ENCODE measurements at regions not wholly inside any gene's neighbourhood (a gene's known extent, or its start where the extent isn't known, plus 50 kb on each side); places are given as distances from the start of the nearest gene placed in this dataset.
A peak's percentile ranks its signal among the peaks of the same experiment; 100 is the strongest.

DNA sequence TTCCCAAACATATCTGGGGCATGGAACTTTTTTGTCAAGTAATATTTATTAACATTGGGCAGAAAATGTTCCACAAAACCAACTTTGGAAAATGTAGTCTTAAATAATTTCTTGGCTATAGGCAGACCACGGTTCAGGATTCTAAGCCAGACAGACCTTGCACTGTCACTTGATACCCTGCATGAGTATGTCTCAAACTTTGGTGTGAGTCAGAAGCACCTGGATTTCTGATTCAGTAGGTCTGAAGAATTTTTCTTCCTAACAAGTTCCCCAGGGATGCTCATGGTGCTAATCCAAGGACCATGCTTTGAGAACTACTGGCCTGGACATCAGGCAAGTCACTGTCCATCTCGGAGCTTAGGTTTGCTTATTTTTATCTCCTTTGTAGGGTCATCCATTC lies 562.0 kb downstream of the PLPP3 start:
- no peak for DNase-seq

DNA sequence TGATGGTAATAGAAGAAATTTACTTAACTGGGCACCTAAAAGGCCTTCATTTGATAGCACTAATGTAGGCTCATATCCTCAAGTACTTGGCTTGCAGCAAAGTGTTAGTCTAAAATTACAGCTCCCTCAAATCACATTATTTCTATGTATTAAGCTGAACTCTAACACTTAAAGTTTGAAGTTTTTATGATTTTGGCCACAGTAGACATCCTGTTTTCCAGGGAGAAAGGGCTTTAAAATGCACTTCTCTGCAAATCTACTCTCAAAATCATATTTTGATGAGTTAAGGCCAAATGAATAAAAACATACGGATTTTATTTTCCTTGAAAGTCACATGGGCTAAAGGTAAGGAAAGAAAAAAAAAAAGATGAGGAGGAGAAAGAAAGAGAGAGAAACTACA lies 575.5 kb downstream of the PLPP3 start:
- DNase-seq = no peak

DNA sequence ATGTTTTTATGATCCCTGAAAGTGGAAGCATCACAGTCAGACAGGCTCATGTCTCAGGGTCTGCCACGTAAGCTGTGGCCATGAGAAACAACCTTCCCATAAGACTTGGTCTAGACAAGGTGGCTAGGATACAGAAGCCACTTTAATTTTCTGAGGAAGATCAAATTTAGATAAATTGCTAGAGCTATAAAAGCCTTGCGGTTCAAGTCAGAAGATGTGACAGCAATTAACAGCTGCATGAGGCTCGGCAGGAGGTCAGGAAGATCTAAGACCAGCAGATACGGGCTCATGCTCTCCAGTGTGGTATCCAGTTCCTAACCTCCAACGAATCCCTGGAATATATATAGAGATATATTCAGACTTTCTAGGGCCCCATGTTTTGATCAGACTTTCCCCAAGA lies 577.1 kb downstream of the PLPP3 start:
- DNase-seq = no peak

DNA sequence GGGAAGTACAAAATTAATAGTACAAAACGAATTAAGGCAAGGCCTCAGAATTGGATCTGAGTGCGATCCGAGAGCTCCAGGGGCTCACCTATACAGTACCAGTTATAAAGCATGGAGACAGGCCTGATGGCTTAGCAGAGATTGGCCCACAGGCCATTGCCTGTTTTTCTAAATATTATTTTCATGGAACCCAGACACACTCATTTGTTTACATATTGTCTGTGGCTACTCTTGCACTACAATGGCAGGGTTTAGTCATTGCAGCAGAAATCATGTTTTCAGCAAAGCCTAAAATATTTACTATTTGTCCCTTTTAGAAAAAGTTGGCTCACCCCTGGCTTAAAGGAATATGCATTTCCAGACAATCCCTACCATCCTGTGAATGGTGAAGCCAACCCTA lies 578.9 kb downstream of the PLPP3 start:
- DNase-seq = no peak

DNA sequence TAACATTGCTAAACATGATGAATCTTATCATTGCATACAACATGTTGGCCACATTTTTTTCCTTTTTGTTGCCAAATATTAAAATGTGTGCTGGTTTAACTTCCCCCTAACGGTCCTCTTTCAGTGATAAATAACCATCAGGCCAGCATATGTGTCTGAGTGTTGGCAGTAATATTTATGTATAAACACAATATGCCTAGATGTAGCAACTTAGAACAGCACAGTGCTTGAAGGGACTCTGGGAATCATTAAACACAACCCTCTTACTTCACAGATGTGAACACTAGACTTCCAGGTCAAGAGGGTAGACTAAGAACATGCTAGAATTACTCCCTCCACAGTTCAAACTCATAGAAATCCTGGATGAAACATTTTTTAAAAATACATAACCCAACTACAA lies 581.8 kb downstream of the PLPP3 start:
- DNase-seq = no peak

DNA sequence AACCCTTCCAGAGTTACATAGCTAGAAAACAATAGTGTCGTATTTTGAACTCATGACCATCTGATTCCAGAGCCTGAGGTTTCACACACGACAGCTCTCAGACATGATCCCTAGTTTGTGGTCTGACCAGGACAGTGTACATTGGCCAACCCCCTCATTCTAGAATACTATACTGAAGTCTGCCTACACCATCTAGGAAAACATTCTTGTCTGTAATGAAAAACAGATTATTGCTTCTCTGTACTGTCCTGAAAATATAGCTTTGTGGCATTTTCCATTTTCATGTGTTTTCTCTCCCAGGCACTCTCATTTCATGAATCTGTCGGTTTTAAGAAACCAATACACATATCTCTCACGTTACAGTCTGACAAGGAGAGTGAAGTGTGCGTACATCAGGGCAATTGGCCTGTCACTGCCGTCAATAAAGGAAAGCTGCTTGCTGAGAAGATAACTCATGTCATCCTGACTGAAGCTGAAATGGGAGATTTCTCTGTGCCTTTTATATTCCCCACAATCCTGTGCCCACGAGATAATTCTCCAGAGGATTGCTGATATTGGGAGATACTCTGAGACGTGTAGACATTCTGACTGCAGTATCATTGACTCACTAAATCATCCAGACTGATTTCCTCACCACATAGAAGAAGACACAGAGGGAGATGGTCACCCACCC lies 585.6 kb downstream of the PLPP3 start:
- no peak for DNase-seq

DNA sequence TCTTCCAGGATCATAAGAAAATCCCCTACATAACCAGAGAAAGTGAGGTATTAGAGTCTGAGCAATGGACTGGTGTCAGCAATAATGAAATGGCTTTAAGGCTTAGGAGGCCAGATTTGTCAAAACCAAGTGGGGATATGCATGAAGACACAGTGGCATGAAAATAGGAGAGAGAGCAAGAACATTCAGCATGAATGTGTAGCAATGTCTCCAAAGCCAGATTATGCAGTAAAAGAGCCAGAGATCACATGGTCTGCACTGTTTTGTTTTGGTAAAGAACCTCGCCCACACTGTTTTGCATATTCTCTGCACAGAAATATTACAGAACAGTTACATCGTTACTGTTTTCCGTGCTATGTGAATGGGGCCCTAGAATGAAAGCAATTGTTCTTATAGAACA lies 589.4 kb downstream of the PLPP3 start:
- DNase-seq = peak in 1 of 2 donors; percentile 6

DNA sequence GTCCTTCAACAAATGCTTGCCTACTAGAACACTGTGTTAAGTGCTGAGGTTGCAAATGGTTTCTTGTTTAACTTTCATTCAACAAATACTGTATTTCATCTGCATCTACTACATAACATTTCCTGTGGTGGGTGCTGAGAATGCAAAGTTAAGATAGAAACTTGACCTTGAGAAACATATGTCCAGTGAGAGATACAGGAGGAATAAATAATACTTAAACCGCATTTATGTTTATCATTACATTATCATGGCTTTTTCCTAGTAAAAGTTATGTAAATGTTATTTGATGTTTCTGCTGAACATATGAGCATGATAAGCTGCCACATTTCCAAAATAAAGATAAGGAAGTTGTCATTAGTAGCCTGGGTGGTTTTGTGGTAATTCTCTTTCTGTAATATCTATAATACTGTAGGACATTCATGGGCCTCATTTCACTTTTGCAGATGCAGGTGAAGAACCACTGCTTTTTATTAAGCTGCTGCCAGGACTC lies 590.4 kb downstream of the PLPP3 start:
- no peak for DNase-seq

DNA sequence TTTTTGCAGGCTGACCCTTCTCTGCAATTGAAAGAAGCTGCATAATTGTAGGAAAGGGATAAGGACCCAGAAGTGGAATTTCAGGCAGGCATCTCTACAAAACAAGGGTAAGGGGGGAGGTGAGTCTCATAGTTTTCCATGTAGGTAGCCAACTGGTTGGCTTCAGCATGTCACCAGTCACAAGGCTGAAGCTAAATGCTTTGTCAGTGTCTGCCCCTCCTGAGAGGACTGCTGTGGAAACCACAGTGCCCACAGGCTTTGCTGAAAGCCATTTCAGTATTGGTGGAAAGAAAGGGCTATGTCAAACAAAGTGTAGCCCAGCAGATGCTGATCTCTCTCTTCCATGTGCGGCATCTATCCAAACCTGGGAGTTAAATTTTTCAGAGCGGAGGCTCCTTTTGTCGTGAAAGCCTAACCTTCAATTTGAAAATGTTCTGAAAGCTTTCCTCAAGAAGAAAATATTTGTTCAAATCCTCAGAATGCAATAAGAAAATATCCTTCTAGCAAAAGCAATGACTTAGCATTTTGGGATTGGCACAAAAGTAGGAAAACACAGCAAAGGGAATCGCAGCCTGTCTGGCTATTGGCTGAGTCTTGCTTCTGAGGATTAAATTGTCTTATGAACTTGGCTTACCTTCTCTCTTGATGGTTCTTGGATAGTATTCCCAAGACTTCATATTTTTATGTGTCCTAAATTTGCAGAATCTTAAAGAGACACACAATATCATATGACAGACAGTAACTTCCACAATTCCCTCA lies 591.7 kb downstream of the PLPP3 start:
- no peak for DNase-seq

DNA sequence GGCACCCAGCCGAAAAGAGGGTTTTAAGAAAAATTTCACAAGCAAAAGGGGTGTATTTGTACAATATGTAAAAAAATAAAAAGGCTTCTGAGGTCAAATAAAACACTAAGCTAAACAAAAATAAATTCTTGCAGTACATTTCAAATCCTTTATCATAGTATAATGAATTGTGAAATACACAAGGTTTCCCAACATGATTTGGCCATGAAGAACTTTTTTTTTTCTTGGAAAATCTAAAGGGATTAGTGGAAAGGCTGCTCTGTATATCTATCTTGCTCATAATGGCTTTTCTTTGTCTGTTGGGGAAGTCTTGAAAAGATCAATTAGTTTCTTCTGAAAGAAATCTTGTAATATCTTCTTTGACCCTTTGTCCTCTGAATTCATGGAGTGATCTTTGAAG lies 593.4 kb downstream of the PLPP3 start:
- no peak for DNase-seq

DNA sequence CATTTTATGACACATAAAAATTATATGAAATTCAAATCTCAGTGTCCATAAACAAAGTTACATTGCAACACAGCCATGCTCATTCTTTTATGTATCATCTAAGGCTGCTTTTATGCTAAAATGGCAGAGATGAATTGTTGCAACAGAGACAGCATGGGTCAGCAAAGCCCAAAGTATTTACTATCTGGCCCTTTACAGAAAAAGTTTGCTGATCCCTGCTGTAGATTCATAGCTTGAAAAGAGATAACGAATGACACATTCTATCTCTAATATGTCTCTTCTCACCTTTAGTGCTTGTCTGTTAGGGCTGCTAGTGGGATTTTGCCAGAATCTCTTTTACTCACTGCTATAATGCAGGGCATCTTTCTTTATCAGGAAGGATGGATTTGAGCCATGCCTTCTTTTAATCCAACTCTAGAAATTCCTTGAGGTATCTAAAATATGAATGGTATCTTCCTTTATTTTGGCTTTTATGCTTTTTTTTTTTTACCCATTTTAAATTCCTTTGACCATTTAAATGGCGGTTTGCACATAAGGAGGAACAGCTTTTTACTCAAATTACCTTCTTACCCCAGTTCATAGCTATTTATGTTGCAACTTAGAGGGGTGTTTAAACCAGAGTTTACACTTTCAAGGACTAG lies 598.2 kb downstream of the PLPP3 start:
- no peak for DNase-seq

DNA sequence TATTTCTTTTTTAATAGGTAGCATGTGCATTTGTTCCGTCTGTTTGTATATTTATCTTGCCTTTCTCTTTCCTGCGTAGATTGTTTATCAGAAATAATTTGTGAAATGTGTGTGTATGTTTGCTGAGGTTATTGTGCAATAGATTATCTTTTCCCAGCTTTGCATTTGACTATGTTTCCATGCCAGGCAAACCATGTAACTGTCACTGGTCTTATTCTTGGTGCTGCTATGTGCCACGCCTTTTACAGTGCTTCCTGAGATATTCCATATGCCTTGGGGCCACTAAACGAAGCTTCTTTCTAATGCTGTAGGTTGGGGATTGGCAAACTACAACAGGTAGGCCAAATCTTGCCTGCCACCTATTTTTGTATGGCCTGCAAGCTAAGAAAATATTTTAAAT lies 598.8 kb downstream of the PLPP3 start:
- DNase-seq = no peak

DNA sequence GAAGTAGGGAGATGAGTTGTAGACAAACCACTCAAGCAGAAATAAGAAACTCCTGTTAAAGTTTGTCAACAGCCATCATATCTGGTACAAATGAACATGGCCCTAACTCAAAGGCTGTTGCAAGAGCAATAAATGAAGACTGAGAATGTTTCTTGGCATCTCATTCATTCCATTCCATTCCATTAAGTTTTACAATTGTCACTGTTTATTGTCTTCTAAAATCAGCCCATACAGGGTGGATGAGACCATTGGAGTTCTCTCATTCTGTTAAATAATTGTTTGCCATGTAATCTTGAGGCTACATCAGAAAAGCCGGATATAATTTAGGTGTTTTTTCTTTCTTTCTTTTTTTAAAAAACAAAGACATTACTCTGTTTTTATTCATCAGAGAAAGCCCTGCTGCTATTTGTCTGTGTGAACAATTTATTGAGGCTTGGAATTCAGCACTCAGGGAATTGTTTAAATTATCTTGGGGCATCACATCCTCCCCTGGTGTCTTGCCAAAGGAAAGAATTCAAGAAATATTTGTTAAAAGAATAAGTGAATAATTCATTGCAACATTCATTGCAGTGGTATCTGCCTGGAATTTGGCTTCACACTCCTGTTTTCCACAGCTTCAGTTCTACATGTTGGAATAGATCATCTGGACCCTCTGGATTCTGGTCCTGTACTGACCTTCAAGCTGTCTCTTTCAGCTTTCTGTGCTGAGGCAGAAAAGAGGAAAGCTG lies 604.5 kb downstream of the PLPP3 start:
- DNase-seq = no peak

DNA sequence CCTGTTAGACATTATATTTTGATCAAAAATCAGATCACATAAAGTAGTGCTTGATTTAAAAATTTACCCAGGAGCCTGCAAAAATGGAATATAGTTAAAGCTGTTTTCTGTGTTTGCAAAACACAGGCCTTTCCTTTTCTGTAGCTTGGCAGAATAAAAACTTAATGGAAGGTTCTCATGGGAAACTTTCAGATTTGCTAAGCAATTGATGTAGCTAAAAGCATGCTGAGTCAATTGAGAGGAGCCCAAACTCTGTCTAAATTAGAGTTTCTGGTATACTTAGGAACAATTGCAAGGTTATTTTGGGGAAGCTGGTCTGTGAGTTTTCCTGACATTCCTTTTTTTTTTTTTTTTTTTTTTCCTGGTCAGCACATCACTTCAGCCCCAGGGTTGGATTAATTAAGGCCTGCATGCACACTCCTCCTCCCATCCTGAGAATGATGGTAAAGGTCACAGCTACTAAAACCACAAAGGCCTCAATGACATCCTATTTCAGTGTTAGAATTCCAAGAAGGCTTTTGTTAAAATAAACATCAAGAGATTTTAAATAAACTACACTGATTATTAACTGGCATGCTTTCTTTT lies 608.7 kb downstream of the PLPP3 start:
- no peak for DNase-seq

DNA sequence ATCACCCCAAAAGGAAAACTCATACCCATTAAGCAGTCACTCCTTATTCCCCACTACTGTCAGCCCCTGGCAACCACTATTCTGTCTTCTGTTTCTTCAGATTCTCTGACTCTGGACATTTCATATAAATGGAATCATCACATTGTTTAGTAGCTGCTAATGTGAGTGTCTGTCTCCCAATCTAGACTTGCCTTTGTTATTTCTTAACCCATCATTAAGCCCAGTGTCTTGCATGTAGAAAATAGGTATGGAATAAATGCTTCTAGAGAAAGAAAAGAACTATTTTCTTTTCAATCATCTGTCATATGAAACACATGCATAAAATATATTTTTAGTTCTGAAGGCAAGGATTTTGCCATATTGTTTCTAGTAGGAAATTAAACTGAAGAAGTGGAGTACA lies 610.0 kb downstream of the PLPP3 start:
- DNase-seq = no peak

DNA sequence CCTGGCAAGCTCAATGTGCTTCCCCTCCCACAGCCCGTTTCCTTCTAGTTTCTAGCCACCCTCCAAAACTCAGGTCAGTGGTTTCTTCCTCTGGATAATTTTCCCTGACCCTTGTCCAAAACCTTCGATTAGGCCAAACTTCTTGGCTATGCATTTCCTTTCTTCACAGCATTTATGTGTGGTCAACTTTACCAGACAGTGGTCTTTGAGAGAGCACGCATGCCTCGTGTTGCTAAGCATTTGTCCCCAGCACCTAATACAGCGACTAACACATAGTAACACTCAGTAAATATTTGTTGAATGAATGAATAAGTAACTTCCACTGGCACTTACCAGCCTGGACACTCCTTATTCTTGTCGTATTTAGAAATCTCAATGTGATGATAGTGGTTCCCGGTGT lies 610.7 kb downstream of the PLPP3 start:
- DNase-seq = no peak

DNA sequence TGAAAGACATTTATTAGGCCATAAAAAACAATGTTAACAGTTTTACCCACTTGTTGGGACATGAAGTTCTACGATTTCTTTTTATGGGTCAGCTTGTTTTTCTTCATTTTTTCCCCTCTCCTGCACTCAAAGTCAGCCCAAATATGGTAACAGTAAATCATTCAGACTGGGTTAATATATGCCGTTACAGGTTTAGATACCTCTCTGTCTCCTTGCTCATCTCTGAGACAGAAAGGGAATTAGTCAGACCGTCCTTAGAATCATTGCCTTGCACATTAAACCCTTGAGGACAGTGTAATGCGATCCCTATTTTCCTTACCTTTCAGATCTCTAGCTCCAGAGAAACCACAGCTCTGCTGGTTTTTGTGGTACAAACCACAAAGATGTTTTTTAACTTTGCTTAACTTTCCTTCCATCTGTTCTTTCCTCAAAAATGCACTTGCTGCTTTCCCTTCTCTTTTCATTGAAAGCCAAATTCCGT lies 613.3 kb downstream of the PLPP3 start:
- no peak for DNase-seq

DNA sequence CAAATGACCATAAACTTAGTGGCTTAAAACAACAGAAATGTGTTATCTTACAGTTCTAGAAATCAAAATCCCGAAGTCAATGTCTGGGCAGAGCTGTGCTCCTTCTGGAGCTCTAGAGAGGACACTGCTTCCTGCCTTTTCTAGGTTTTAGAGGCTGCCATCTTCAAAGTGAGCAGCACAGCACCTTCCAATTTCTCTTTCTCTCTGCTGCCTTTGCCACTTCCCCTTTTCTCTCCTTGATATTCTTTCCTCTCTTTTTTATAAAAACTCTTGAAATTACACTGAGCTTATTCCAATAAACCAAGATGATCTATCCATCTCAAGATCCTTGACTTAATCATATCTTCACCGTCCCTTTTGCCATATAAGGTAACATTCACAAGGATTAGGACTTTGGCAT lies 616.9 kb downstream of the PLPP3 start:
- no peak for DNase-seq

DNA sequence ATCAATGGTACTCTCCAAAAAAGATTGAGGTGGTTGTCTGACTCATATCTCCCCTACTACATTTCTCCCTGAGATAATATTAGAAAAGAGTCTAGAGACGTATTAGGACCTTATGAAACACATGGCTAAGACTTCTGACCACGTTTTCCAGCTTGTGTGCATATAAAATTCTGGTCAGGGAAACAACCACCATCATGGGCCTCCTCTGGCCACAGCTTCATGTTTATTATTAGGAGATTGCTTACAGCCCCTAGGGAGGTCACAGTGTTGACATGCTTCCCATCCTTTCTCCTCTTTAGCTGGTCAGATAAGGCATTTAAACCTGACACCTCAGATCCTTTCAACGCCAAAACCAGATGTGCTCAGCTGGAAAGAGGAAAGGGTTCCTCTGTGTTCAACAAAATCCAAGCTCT lies 620.2 kb downstream of the PLPP3 start:
- DNase-seq = no peak

DNA sequence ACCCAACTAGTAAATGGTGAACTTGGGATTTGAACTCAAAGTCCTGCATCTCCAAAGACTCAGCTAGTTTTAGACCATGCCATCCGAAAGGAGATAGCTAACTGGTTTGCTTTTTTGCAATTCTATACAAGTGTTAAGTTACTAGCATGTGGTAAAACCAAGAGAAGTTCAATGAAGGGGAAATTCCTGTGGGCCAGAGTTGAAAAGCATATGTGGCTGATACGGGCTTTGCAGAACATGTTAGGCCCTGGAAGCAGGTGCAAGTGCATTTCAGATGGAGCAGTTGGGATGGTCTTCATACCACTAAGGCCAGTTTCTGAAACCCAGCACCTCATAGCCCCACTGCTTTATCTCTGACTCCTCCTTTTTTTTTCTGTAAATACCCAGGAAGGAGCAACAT lies 620.9 kb downstream of the PLPP3 start:
- DNase-seq = no peak

DNA sequence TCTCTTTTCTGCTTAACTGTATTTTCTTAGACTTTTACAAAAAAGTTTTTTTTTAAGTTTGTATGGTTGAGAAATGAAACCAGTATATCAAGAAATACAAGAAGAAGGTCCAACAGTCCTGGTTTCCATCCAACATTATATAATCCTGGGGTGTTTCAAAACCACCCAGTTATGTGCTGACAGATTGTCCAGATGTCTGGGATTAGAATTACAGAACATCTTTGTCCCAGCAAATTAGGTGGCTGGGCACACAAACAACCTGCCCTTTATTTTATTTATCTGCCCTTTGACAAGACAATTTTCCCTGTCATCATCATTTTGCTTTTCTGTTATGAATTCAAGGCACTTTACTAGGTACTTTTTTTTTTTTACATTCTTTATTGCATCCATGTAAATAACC lies 622.1 kb downstream of the PLPP3 start:
- DNase-seq = no peak

DNA sequence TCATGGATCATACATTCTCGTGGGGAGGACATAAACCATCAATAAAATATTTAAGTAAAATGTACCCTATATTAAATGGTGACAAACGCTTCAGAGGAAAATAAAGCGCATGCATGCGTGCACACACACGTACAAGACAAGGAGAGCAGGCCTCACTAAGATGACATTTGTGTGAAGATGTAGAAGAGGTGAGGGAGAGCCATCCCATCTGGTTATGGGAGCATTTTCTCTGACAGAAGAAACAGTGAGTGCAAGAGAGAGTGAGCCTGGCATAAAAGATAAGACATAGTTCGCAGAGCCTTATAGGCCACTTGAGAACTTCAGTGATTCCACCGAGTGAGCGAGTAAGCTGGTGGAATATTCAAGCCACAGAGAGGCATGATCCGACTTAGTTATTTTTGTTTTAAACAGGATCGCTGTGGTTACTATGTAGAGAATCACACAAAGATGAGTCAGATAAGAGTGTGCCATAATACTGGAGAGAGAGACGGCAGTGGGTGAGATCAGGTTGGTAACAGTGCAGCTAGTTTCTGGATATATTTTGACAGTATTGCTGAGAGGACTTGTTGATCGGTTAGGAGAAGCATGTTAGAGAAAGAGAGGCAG lies 624.2 kb downstream of the PLPP3 start:
- no peak for DNase-seq

DNA sequence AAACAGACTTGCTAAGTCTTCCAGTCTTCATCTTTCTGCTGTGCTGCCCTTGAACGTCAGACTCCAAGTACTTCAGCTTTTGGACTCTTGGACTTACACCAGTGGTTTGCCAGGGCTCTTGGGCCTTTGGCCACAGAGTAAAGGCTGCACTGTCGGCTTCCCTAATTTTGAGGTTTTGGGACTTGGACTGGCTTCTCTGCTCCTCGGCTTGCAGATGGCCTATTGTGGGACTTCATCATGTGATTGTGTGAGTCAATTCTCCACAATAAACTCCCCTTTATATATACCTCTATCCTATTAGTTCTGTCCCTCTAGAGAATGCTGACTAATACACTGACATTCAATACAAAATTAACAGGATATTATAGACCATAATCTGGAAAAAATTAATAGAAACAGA lies 628.1 kb downstream of the PLPP3 start:
- no peak for DNase-seq

All from inflammatory macrophage treated with lipopolysaccharide for 1 hour (primary cell).